DOHH2 (cell line): ENCODE measurements at regions not wholly inside any gene's neighbourhood (a gene's known extent, or its start where the extent isn't known, plus 50 kb on each side); places are given as distances from the start of the nearest gene placed in this dataset.

Source experiments
- H3F3A ChIP-seq: fragments of 200-600 bp; sonication (generic), shearing (Covaris generic); 2 replicates; pipeline ENCODE4 v1.6.0; 2016; ENCODE audit warnings: antibody characterized with exemption, mild to moderate bottlenecking; ENCODE audit not compliant: control insufficient read depth, insufficient read depth
- H3K27ac ChIP-seq: fragments of 200-600 bp; sonication (generic); 2 replicates; pipeline ENCODE4 v1.5.1; 2014; ENCODE audit warnings: low read depth, mild to moderate bottlenecking, low read length, moderate library complexity
- H3K27me3 ChIP-seq: fragments of 200-600 bp; sonication (generic); 2 replicates; pipeline ENCODE4 v1.6.1; 2014; ENCODE audit warnings: mild to moderate bottlenecking, low read length, mixed read lengths; ENCODE audit not compliant: control insufficient read depth
- H3K36me3 ChIP-seq: fragments of 200-600 bp; sonication (generic); 2 replicates; pipeline ENCODE4 v1.6.1; 2014; ENCODE audit warnings: mild to moderate bottlenecking, low read length, moderate library complexity, mixed read lengths; ENCODE audit not compliant: control insufficient read depth
- H3K4me1 ChIP-seq: fragments of 200-600 bp; sonication (generic); 2 replicates; pipeline ENCODE4 v1.6.1; 2014; ENCODE audit warnings: mild to moderate bottlenecking, low read length, mixed read lengths; ENCODE audit not compliant: control insufficient read depth
- H3K4me2 ChIP-seq: fragments of 200-600 bp; sonication (generic); 2 replicates; pipeline ENCODE4 v1.6.0; 2014; ENCODE audit warnings: mild to moderate bottlenecking, low read length, moderate library complexity
- H3K4me3 ChIP-seq: fragments of 200-600 bp; sonication (generic); 2 replicates; pipeline ENCODE4 v1.5.1; 2014; ENCODE audit warnings: mild to moderate bottlenecking, low read length, mixed read lengths
- H3K79me2 ChIP-seq: fragments of 200-600 bp; sonication (generic); 2 replicates; pipeline ENCODE4 v1.6.1; 2014; ENCODE audit warnings: mild to moderate bottlenecking, low read length, mixed read lengths; ENCODE audit not compliant: control insufficient read depth
- H3K9me2 ChIP-seq: fragments of 200-600 bp; sonication (generic); replicated peaks from 2 replicates; pipeline ENCODE4 v1.6.1; 2014; ENCODE audit warnings: mild to moderate bottlenecking, low read length, mixed read lengths; ENCODE audit not compliant: control insufficient read depth
- H3K9me3 ChIP-seq: fragments of 200-600 bp; sonication (generic); 2 replicates; pipeline ENCODE4 v1.6.1; 2014; ENCODE audit warnings: antibody characterized with exemption, low read length, mixed read lengths; ENCODE audit not compliant: control insufficient read depth, insufficient read depth
- H4K20me1 ChIP-seq: fragments of 200-600 bp; sonication (generic); 2 replicates; pipeline ENCODE4 v1.6.0; 2014; ENCODE audit warnings: low read depth, mild to moderate bottlenecking, antibody characterized with exemption, low read length, moderate library complexity; ENCODE audit not compliant: control insufficient read depth, insufficient read depth
- EZH2phosphoT487 ChIP-seq: fragments of 200-600 bp; sonication (generic); IDR thresholded peaks from 2 replicates; pipeline ENCODE4 v1.6.1; 2017; ENCODE audit warnings: borderline replicate concordance, mild to moderate bottlenecking, antibody characterized with exemption, low read length, moderate library complexity, mixed read lengths
- TF ChIP-seq, protein P1 (sequence below): fragments of 200-600 bp; sonication (generic); IDR thresholded peaks from one replicate; pipeline ENCODE4 v1.5.1; 2014; ENCODE audit warnings: antibody characterized with exemption, mild to moderate bottlenecking, low read depth, low read length; ENCODE audit not compliant: poor library complexity, severe bottlenecking

DNA sequence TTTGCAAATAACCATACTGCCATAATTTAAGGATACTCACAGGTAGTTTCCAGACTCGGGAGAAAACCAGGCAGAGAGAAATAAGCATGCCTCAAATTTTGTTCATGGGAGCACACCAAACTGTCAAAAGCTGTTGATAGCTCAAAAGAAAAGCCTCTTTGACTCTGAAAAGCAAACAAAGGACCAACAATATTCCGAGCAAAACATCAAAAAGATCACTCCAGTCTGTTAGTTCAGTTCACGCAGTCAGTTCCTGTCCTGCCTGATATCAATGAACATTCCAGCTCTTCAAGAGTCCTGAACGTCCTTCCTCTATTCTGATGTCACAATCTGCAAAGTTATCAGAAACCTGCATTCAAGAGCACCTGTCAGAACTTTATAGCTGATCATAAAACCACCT, 78.7 kb downstream of the RRM2 start:
- H3K36me3 ChIP-seq: no peaks in the 10 kb centered on the region
- TF ChIP-seq, protein P1, sequence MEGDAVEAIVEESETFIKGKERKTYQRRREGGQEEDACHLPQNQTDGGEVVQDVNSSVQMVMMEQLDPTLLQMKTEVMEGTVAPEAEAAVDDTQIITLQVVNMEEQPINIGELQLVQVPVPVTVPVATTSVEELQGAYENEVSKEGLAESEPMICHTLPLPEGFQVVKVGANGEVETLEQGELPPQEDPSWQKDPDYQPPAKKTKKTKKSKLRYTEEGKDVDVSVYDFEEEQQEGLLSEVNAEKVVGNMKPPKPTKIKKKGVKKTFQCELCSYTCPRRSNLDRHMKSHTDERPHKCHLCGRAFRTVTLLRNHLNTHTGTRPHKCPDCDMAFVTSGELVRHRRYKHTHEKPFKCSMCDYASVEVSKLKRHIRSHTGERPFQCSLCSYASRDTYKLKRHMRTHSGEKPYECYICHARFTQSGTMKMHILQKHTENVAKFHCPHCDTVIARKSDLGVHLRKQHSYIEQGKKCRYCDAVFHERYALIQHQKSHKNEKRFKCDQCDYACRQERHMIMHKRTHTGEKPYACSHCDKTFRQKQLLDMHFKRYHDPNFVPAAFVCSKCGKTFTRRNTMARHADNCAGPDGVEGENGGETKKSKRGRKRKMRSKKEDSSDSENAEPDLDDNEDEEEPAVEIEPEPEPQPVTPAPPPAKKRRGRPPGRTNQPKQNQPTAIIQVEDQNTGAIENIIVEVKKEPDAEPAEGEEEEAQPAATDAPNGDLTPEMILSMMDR: no peak
- no peak for TF ChIP-seq EZH2phosphoT487
- H4K20me1 ChIP-seq: no peaks in the 10 kb centered on the region
- H3K9me2 ChIP-seq: no peaks in the 10 kb centered on the region
- no peak overlapping the region for H3K27ac ChIP-seq
- no peak overlapping the region for H3K4me3 ChIP-seq
- no peaks in the 10 kb centered on the region for H3K79me2 ChIP-seq
- no peaks in the 10 kb centered on the region for H3F3A ChIP-seq
- no peaks in the 10 kb centered on the region for H3K27me3 ChIP-seq
- H3K4me1 ChIP-seq: no peaks in the 10 kb centered on the region
- no peaks in the 10 kb centered on the region for H3K9me3 ChIP-seq
- H3K4me2 ChIP-seq: no peak overlapping the region

DNA sequence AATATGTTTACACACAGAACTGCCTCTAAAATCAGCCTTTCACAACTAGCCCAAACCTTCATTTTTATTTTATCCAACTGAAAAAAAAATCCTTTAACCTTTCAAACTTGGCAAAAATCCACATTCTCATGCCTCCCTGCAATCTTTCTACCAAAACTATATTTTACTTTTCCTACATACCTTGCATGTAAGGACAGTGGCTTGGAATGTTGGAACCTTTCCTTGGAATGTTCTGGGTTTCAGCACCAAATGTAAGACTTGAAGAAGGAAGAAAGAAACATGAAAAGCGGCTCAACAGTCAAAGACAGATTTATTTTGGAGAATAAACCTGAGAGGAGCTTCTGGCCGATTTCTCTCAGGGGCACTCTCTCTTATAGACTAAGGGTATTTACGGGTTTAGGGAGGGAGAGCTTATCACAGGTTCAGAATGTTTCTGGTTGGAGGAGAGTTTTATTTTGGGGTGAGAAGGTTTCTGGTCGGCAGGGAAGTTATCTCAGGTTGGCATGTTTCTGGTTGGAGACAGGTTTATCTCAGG, 79.7 kb downstream of the RRM2 start:
- H3K9me3 ChIP-seq: no peaks in the 10 kb centered on the region

DNA sequence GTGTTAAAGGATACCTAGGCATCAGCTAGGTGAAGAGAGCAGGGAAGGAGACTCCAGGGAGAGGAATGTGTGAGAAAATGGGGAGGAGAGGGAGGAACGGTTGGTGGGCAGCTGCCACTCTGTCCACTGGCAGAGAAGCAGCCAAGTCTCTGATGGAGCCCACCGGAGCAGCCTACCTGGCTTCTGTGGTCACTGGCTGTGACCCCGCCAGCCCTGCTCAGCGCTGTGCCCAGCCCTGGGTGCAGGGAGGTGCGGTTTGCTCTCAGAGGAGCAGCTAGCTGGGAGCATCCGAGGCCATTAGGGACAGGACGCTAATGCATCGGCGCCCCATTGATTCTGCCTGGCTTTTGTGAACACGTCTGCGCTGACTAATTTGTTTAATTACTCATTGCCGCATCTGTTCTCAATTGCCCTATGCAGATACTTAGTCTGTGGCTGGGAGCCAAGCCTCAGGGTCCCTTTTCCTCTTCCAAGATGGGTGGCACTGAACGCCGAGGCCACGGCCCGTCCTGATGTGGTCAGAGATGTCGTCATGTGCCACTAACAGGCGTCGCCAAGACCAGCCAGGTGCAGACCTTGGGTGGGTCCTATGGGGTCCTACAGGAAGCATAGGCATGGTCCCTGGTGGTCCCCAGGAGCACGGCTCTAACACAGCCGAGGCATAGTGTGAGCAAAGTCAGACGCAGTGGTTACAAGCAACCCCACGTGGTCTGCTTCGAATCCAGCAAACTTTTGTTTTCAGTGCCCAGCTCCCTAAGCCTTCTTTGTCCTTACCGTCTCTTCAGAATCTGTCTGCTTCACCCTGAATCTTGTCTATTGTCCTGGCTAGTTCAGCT, 82.0 kb downstream of the RRM2 start:
- H3K4me3 ChIP-seq: no peak overlapping the region
- no peaks in the 10 kb centered on the region for H3K36me3 ChIP-seq
- H3F3A ChIP-seq: no peaks in the 10 kb centered on the region
- H4K20me1 ChIP-seq: no peaks in the 10 kb centered on the region
- no peaks in the 10 kb centered on the region for H3K27me3 ChIP-seq
- no peaks in the 10 kb centered on the region for H3K79me2 ChIP-seq
- no peak overlapping the region for H3K4me2 ChIP-seq
- H3K9me2 ChIP-seq: no peaks in the 10 kb centered on the region
- H3K27ac ChIP-seq: no peak overlapping the region
- no peaks in the 10 kb centered on the region for H3K4me1 ChIP-seq
- TF ChIP-seq EZH2phosphoT487: no peak
- no peaks in the 10 kb centered on the region for H3K9me3 ChIP-seq

More for the DNA sequence above, 79.7 kb downstream of the RRM2 start:
- no peak overlapping the region for H3K4me3 ChIP-seq
- TF ChIP-seq, protein P1: no peak
- TF ChIP-seq EZH2phosphoT487: no peak
- no peaks in the 10 kb centered on the region for H3F3A ChIP-seq
- H3K36me3 ChIP-seq: no peaks in the 10 kb centered on the region
- H3K27ac ChIP-seq: no peak overlapping the region
- no peaks in the 10 kb centered on the region for H3K4me1 ChIP-seq
- H4K20me1 ChIP-seq: no peaks in the 10 kb centered on the region
- no peaks in the 10 kb centered on the region for H3K27me3 ChIP-seq
- no peak overlapping the region for H3K4me2 ChIP-seq
- no peaks in the 10 kb centered on the region for H3K9me2 ChIP-seq
- H3K79me2 ChIP-seq: no peaks in the 10 kb centered on the region

DNA sequence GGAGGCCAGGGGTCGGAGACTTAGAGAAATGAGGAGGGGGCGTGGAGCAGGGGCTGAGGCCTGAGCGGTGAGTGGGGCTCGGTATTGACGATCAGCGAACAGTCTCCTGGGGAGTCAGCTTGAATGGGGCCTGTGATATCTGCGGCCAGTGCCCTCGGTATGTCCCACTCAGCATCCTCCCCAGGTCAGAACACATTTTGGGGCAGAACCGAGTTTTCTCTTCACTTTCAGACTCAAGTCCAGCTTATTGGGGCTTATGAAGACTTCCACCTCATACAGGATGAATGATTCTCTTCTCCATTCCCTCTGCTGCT, 82.6 kb downstream of the RRM2 start:
- H3K27ac ChIP-seq: no peak overlapping the region
- TF ChIP-seq EZH2phosphoT487: no peak
- TF ChIP-seq, protein P1: no peak
- no peaks in the 10 kb centered on the region for H3F3A ChIP-seq
- H4K20me1 ChIP-seq: no peaks in the 10 kb centered on the region
- H3K27me3 ChIP-seq: no peaks in the 10 kb centered on the region
- H3K9me3 ChIP-seq: no peaks in the 10 kb centered on the region
- no peaks in the 10 kb centered on the region for H3K4me1 ChIP-seq
- H3K4me2 ChIP-seq: no peak overlapping the region
- no peaks in the 10 kb centered on the region for H3K36me3 ChIP-seq
- H3K79me2 ChIP-seq: no peaks in the 10 kb centered on the region
- no peaks in the 10 kb centered on the region for H3K9me2 ChIP-seq
- H3K4me3 ChIP-seq: no peak overlapping the region
